ENCODE measurements at regions not wholly inside any gene's neighbourhood (a gene's known extent, or its start where the extent isn't known, plus 50 kb on each side); places are given as distances from the start of the nearest gene placed in this dataset.

GRCh38 chr7:10727636-10728035, 246.0 kb upstream of the PHF14 start:
- TF ChIP-seq TAF1 (IDR thresholded peaks at IDR 0.05; ENCODE audit: borderline replicate concordance, insufficient read depth, low read length), result no peak
- no peak for TF ChIP-seq REST (IDR thresholded peaks at IDR 0.05; ENCODE audit: insufficient read depth in 1 of 2, low read depth in 2 of 2, low read length in 2 of 2)
- TF ChIP-seq POLR2AphosphoS5 (IDR thresholded peaks at IDR 0.05; ENCODE audit: low read depth, low read length), result no peak
- TF ChIP-seq FOXP2 (optimal IDR thresholded peaks at IDR 0.05; ENCODE audit: borderline replicate concordance, extremely low read depth, extremely low read length, insufficient read depth), result no peak
- no peak for TF ChIP-seq SIN3A (IDR thresholded peaks at IDR 0.05; ENCODE audit: borderline replicate concordance, insufficient read depth, low read length)

GRCh38 chr7:10731253-10731773, 242.4 kb upstream of the PHF14 start:
- TF ChIP-seq REST (IDR thresholded peaks at IDR 0.05; ENCODE audit: insufficient read depth in 1 of 2, low read depth in 2 of 2, low read length in 2 of 2) (no peak), TAF1 (IDR thresholded peaks at IDR 0.05; ENCODE audit: borderline replicate concordance, insufficient read depth, low read length) (no peak), SIN3A (IDR thresholded peaks at IDR 0.05; ENCODE audit: borderline replicate concordance, insufficient read depth, low read length) (no peak), FOXP2 (optimal IDR thresholded peaks at IDR 0.05; ENCODE audit: borderline replicate concordance, extremely low read depth, extremely low read length, insufficient read depth) (no peak), POLR2AphosphoS5 (IDR thresholded peaks at IDR 0.05; ENCODE audit: low read depth, low read length) (no peak)

- TF ChIP-seq SIN3A (IDR thresholded peaks at IDR 0.05; ENCODE audit: borderline replicate concordance, insufficient read depth, low read length), result no peak
- no peak for TF ChIP-seq REST (IDR thresholded peaks at IDR 0.05; ENCODE audit: insufficient read depth in 1 of 2, low read depth in 2 of 2, low read length in 2 of 2)
- no peak for TF ChIP-seq FOXP2 (optimal IDR thresholded peaks at IDR 0.05; ENCODE audit: borderline replicate concordance, extremely low read depth, extremely low read length, insufficient read depth)
- TF ChIP-seq POLR2AphosphoS5 (IDR thresholded peaks at IDR 0.05; ENCODE audit: low read depth, low read length), result no peak
These were observed 239.9 kb upstream of the PHF14 start for GRCh38 chr7:10733747-10734146.

- no peak for TF ChIP-seq TAF1 (IDR thresholded peaks at IDR 0.05; ENCODE audit: borderline replicate concordance, insufficient read depth, low read length)
These were observed 239.1 kb upstream of the PHF14 start for GRCh38 chr7:10734595-10734994.

GRCh38 chr7:10739401-10739800, 234.3 kb upstream of the PHF14 start:
- no peak for TF ChIP-seq SIN3A (IDR thresholded peaks at IDR 0.05; ENCODE audit: borderline replicate concordance, insufficient read depth, low read length)
- TF ChIP-seq TAF1 (IDR thresholded peaks at IDR 0.05; ENCODE audit: borderline replicate concordance, insufficient read depth, low read length), result no peak
- TF ChIP-seq FOXP2 (optimal IDR thresholded peaks at IDR 0.05; ENCODE audit: borderline replicate concordance, extremely low read depth, extremely low read length, insufficient read depth), result no peak
- TF ChIP-seq REST (IDR thresholded peaks at IDR 0.05; ENCODE audit: insufficient read depth in 1 of 2, low read depth in 2 of 2, low read length in 2 of 2), result no peak
- no peak for TF ChIP-seq POLR2AphosphoS5 (IDR thresholded peaks at IDR 0.05; ENCODE audit: low read depth, low read length)

All from PFSK-1 (cell line).